Kidney (tissue), 13 donors: ENCODE measurements at regions not wholly inside any gene's neighbourhood (a gene's known extent, or its start where the extent isn't known, plus 50 kb on each side); places are given as distances from the start of the nearest gene placed in this dataset.

Source experiments
- DNase-seq, 5 donors: peaks; one replicate each; pipeline ENCODE4 v3.0.0-alpha.2; 2013 to 2020
- FAIRE-seq: peaks from 2 replicates; lab custom pipeline; 2012; peaks lifted over from hg19 to GRCh38; lab: Jason Lieb, UNC
- H3K27ac ChIP-seq, 2 donors: one replicate each; pipeline ENCODE4 v1.7.0; 2013; ENCODE audit warnings: low read depth in 2 of 2, low read length in 2 of 2, inconsistent platforms in 1 of 2
- H3K27me3 ChIP-seq: one replicate; pipeline ENCODE4 v1.7.1; 2013; ENCODE audit warnings: low read length, inconsistent platforms; ENCODE audit not compliant: control insufficient read depth, insufficient read depth
- H3K36me3 ChIP-seq, 3 donors: one replicate each; pipeline versions ENCODE4 v1.7.0 to v1.7.1; 2013; ENCODE audit warnings: low read length in 3 of 3, control low read depth in 1 of 3, inconsistent platforms in 1 of 3; ENCODE audit not compliant: insufficient read depth in 3 of 3, control insufficient read depth in 2 of 3
- H3K4me1 ChIP-seq, 3 donors: one replicate each; pipeline versions ENCODE4 v1.7.0 to v1.7.1; 2013; ENCODE audit warnings: low read length in 3 of 3, inconsistent platforms in 1 of 3, low read depth in 1 of 3; ENCODE audit not compliant: control insufficient read depth in 2 of 3, insufficient read depth in 2 of 3
- H3K4me3 ChIP-seq, 3 donors: one replicate each; pipeline versions ENCODE4 v1.7.0 to v1.8.1; 2013; ENCODE audit warnings: low read length in 3 of 3, control low read depth in 1 of 3, inconsistent platforms in 1 of 3
- H3K9ac ChIP-seq, 3 donors: one replicate each; pipeline versions ENCODE4 v1.7.0 to v1.7.1; 2013; ENCODE audit warnings: low read length in 3 of 3, control low read depth in 1 of 3, inconsistent platforms in 1 of 3
- H3K9me3 ChIP-seq, 3 donors: one replicate each; pipeline versions ENCODE4 v1.7.0 to v1.7.1; 2013; ENCODE audit warnings: low read length in 3 of 3, control low read depth in 1 of 3, inconsistent platforms in 1 of 3; ENCODE audit not compliant: control insufficient read depth in 2 of 3, insufficient read depth in 1 of 3
- CTCF ChIP-seq: IDR thresholded peaks from 3 replicates; pipeline ENCODE4 v1.5.1; 2012; ENCODE audit warnings: mild to moderate bottlenecking, moderate library complexity, borderline replicate concordance; ENCODE audit not compliant: insufficient read depth; ENCODE audit errors: extremely low read depth
- intact Hi-C: fragments of 100-400 bp; cut with DNase I; formaldehyde crosslinking; loops from one replicate; pipeline ENCODE4 v1.11.1; 2022
- donor health status: control.
- donor health status: control.
- donor health status: control.
- donor health status: control.
- donor health status: control.
- donor health status: DM: yes; HTN: yes; CAD: no.
- donor health status: Normal renal cell carcinoma (clear cell type).

GRCh38 chr5:158159621-158160020, 300.7 kb upstream of the CLINT1 start:
- no peak overlapping the region for H3K9ac ChIP-seq
- no peaks in the 10 kb centered on the region for H3K27me3 ChIP-seq
- TF ChIP-seq CTCF = no peak
- intact Hi-C loops = no loop called here
- H3K4me3 ChIP-seq = no peak overlapping the region
- DNase-seq (no peak), FAIRE-seq (no peak)
- H3K9me3 ChIP-seq = no peaks in the 10 kb centered on the region
- H3K36me3 ChIP-seq = no peaks in the 10 kb centered on the region
- no peak overlapping the region for H3K27ac ChIP-seq
- no peaks in the 10 kb centered on the region for H3K4me1 ChIP-seq

GRCh38 chr5:158155811-158156505, 297.0 kb upstream of the CLINT1 start:
- no peak for FAIRE-seq
- H3K27me3 ChIP-seq = no peaks in the 10 kb centered on the region
- no peaks in the 10 kb centered on the region for H3K9me3 ChIP-seq
- H3K36me3 ChIP-seq = no peaks in the 10 kb centered on the region
- TF ChIP-seq CTCF = no peak
- H3K4me1 ChIP-seq = peaks cover 0 to 3% (median 0%) of the 10 kb centered on the region in 3 donors
- H3K4me3 ChIP-seq = no peak overlapping the region
- H3K27ac ChIP-seq = no peak overlapping the region
- no peak overlapping the region for H3K9ac ChIP-seq
- intact Hi-C loops = no loop called here
- DNase-seq = no peak

- no peak overlapping the region for H3K9ac ChIP-seq
- H3K9me3 ChIP-seq = no peaks in the 10 kb centered on the region
- H3K4me1 ChIP-seq = peaks cover 0 to 3% (median 0%) of the 10 kb centered on the region in 3 donors
- H3K27ac ChIP-seq = no peak overlapping the region
- no peak for FAIRE-seq
- no peak for TF ChIP-seq CTCF
- no peaks in the 10 kb centered on the region for H3K27me3 ChIP-seq
- DNase-seq = no peak
- H3K36me3 ChIP-seq = no peaks in the 10 kb centered on the region
- intact Hi-C loops = no loop called here
- H3K4me3 ChIP-seq = no peak overlapping the region
Measured at GRCh38 chr5:158155067-158155466, 296.1 kb upstream of the CLINT1 start.
